HEK293 (cell line): ENCODE measurements at regions not wholly inside any gene's neighbourhood (a gene's known extent, or its start where the extent isn't known, plus 50 kb on each side); places are given as distances from the start of the nearest gene placed in this dataset.

Source experiments
- CTCF ChIA-PET: fragments of 350-600 bp; formaldehyde crosslinking; extraction: SDS; loops from one replicate; lab custom pipeline; 2021; ENCODE audit warnings: antibody characterized with exemption; lab: Yijun Ruan, JAX
- POLR2A ChIA-PET: fragments of 300-600 bp; formaldehyde crosslinking; extraction: SDS; loops from one replicate; lab custom pipeline; 2020; ENCODE audit warnings: antibody characterized with exemption, inconsistent platforms; lab: Yijun Ruan, JAX
- H3K27ac ChIP-seq: fragments of 200-500 bp; sonication (Bioruptor generic); 2 replicates; pipeline ENCODE4 v1.5.1; 2014; ENCODE audit warnings: low read depth, low read length, control low read depth, inconsistent platforms; ENCODE audit errors: extremely low read depth
- H3K36me3 ChIP-seq, 2 experiments: fragments of 200-500 bp in 1 of 2; sonication (Bioruptor generic) in 1 of 2; 1 replicate in 1 of 2; 2 replicates in 1 of 2; pipeline ENCODE4 v1.5.1; 2014 to 2017; ENCODE audit warnings: inconsistent platforms in 2 of 2, low read length in 2 of 2; ENCODE audit not compliant: control insufficient read depth in 2 of 2, insufficient read depth in 1 of 2
- H3K4me1 ChIP-seq: fragments of 200-500 bp; sonication (Bioruptor generic); 2 replicates; pipeline ENCODE4 v1.5.1; 2014; ENCODE audit warnings: mild to moderate bottlenecking, low read length, inconsistent platforms; ENCODE audit not compliant: control insufficient read depth, insufficient read depth
- H3K4me3 ChIP-seq: 2 replicates; pipeline ENCODE4 v1.5.1; 2011; ENCODE audit warnings: low read depth, mild to moderate bottlenecking, control low read depth, low read length, moderate library complexity
- H3K9me3 ChIP-seq: fragments of 200-500 bp; sonication (Bioruptor generic); 2 replicates; pipeline ENCODE4 v1.5.1; 2014; ENCODE audit warnings: low read depth, low read length, inconsistent platforms; ENCODE audit not compliant: control insufficient read depth, insufficient read depth
- MZF1 ChIP-seq: fragments of 450-650 bp; formaldehyde crosslinking; IDR thresholded peaks from 2 replicates; pipeline ENCODE4 v1.5.1; 2017; ENCODE audit warnings: missing biosample characterization, missing genetic modification characterization, borderline replicate concordance
- RBAK ChIP-seq: fragments of 450-650 bp; formaldehyde crosslinking; IDR thresholded peaks from 2 replicates; pipeline ENCODE4 v1.5.1; 2016; ENCODE audit warnings: missing biosample characterization, missing genetic modification characterization
- ZNF114 ChIP-seq: fragments of 450-650 bp; formaldehyde crosslinking; IDR thresholded peaks from 2 replicates; pipeline ENCODE4 v1.5.0; 2017; ENCODE audit warnings: missing biosample characterization, missing genetic modification characterization
- ZNF133 ChIP-seq: fragments of 450-650 bp; formaldehyde crosslinking; IDR thresholded peaks from 2 replicates; pipeline ENCODE4 v1.5.1; 2016; ENCODE audit warnings: missing biosample characterization, missing genetic modification characterization
- ZNF174 ChIP-seq: fragments of 450-650 bp; formaldehyde crosslinking; IDR thresholded peaks from 2 replicates; pipeline ENCODE4 v1.5.0; 2017; ENCODE audit warnings: missing biosample characterization, mild to moderate bottlenecking, missing genetic modification characterization
- ZNF211 ChIP-seq: fragments of 450-650 bp; formaldehyde crosslinking; IDR thresholded peaks from 2 replicates; pipeline ENCODE4 v1.5.1; 2016; ENCODE audit warnings: low read depth, missing biosample characterization, missing genetic modification characterization
- ZNF391 ChIP-seq: fragments of 450-650 bp; formaldehyde crosslinking; IDR thresholded peaks from 2 replicates; pipeline ENCODE4 v1.5.1; 2016; ENCODE audit warnings: low read depth, missing biosample characterization, missing genetic modification characterization, borderline replicate concordance
- ZNF529 ChIP-seq: fragments of 450-650 bp; formaldehyde crosslinking; IDR thresholded peaks from 2 replicates; pipeline ENCODE4 v1.5.1; 2017; ENCODE audit warnings: missing genetic modification characterization, missing biosample characterization; ENCODE audit not compliant: insufficient replicate concordance
- ZNF544 ChIP-seq: fragments of 450-650 bp; formaldehyde crosslinking; IDR thresholded peaks from 2 replicates; pipeline ENCODE4 v1.5.0; 2017; ENCODE audit warnings: missing biosample characterization, missing genetic modification characterization
- ZNF623 ChIP-seq: fragments of 450-650 bp; formaldehyde crosslinking; IDR thresholded peaks from 2 replicates; pipeline ENCODE4 v1.5.1; 2016; ENCODE audit warnings: missing biosample characterization, missing genetic modification characterization
- TF ChIP-seq, protein P1 (sequence below): IDR thresholded peaks from 2 replicates; pipeline ENCODE4 v1.6.1; 2011; ENCODE audit warnings: mild to moderate bottlenecking, low read depth, low read length, borderline replicate concordance
- TF ChIP-seq, protein P2 (sequence below): fragments of 450-650 bp; formaldehyde crosslinking; IDR thresholded peaks from 2 replicates; pipeline ENCODE4 v1.5.1; 2017; ENCODE audit warnings: missing biosample characterization, missing genetic modification characterization
- TF ChIP-seq, protein P3 (sequence below): fragments of 450-650 bp; formaldehyde crosslinking; IDR thresholded peaks from 2 replicates; pipeline ENCODE4 v1.5.1; 2016; ENCODE audit warnings: missing biosample characterization, missing genetic modification characterization, low read depth

DNA sequence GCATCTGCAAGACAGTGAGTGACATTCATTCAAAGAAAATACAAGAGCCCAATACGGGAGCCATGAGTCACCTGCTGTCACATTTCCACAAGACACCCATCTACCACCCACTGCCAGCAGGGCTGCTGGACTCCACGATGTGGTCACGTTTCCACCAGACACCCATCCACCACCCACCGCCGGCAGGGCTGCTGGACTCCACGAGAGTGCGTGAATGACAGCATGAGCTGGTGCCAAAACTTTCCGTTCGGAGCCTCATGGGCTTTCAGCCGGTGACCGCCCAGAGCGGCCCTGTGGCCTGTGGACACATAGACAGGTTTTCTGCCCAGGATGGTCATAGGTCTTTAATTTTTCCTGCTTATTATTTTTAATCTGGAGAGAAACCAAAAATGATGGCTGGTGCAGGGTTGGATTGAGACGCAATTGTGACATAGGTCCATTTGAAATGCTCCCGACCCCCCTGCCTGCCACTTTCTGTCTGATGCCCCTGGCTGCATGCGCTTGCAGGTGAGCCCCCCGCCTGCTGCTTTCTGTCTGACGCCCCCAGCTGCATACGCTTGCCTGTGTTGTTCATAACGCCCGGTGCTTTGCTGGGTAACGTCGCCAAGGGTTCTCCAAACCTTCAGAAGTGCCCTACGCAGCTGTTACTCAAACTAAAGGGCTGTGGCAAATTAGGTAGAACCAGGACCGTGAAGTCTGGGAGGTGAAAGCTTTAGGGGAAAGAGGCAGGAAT is 59.1 kb upstream of the SMOC2 start:
- CTCF ChIA-PET, result interaction anchor here (0.8 kb wide), 1 partner anchor 250 kb away, joined by 3 read pairs; no protein-coding TSS in a partner anchor
- Histone ChIP-seq H3K27ac (no peak overlapping the region), H3K4me1 (no peaks in the 10 kb centered on the region), H3K4me3 (no peak overlapping the region), H3K9me3 (no peaks in the 10 kb centered on the region), H3K36me3 (no peaks in the 10 kb centered on the region)
- TF ChIP-seq ZNF174 (tag by site-specific recombination), result no peak
- TF ChIP-seq ZNF211, result no peak
- POLR2A ChIA-PET, result no interaction called here

DNA sequence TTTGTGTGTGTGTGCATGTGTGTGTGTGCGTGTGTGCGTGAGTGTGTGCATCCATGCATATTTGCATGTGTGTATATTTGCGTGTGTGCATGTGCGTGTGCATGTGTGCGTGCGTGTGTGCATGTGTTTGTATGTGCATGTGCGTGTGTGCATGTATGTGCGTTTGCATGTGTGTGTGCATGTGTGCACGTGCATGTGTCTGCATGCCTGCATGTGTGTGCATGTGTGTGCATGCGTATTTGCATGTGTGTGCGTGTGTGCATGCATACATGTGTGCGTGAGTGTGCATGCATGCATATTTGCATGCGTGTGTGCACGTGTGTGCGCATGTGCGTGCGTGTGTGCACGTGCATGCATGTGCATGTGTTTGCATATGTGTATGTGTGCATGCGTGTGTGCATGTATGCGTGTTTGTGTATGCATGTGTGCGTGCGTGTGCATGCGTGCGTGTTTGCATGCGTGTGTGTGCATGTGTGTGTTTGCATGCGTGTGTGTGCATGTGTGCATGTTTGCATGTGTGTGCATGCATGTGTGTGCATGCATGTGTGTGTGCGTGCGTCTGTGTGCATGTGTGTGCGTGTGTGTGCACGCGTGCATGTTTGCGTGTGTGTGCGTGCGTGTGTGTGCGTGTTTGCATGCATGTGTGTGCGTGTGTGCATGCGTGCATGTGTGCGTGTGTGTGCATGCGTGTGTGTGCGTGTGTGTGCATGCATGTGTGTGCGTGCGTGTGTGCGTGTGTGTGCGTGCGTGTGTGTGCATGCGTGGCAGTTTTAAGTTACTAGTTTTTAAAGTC is 57.7 kb upstream of the SMOC2 start:
- TF ChIP-seq ZNF133 (tag by site-specific recombination) (no peak), ZNF114 (tag by site-specific recombination) (no peak), ZNF529 (tag by site-specific recombination) (no peak), MZF1 (tag by site-specific recombination) (no peak), ZNF391 (no peak)
- TF ChIP-seq, protein P1, sequence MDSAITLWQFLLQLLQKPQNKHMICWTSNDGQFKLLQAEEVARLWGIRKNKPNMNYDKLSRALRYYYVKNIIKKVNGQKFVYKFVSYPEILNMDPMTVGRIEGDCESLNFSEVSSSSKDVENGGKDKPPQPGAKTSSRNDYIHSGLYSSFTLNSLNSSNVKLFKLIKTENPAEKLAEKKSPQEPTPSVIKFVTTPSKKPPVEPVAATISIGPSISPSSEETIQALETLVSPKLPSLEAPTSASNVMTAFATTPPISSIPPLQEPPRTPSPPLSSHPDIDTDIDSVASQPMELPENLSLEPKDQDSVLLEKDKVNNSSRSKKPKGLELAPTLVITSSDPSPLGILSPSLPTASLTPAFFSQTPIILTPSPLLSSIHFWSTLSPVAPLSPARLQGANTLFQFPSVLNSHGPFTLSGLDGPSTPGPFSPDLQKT, result no peak
- TF ChIP-seq, protein P2, sequence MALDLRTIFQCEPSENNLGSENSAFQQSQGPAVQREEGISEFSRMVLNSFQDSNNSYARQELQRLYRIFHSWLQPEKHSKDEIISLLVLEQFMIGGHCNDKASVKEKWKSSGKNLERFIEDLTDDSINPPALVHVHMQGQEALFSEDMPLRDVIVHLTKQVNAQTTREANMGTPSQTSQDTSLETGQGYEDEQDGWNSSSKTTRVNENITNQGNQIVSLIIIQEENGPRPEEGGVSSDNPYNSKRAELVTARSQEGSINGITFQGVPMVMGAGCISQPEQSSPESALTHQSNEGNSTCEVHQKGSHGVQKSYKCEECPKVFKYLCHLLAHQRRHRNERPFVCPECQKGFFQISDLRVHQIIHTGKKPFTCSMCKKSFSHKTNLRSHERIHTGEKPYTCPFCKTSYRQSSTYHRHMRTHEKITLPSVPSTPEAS (tag by site-specific recombination), result peak; percentile 99
- TF ChIP-seq, protein P3, sequence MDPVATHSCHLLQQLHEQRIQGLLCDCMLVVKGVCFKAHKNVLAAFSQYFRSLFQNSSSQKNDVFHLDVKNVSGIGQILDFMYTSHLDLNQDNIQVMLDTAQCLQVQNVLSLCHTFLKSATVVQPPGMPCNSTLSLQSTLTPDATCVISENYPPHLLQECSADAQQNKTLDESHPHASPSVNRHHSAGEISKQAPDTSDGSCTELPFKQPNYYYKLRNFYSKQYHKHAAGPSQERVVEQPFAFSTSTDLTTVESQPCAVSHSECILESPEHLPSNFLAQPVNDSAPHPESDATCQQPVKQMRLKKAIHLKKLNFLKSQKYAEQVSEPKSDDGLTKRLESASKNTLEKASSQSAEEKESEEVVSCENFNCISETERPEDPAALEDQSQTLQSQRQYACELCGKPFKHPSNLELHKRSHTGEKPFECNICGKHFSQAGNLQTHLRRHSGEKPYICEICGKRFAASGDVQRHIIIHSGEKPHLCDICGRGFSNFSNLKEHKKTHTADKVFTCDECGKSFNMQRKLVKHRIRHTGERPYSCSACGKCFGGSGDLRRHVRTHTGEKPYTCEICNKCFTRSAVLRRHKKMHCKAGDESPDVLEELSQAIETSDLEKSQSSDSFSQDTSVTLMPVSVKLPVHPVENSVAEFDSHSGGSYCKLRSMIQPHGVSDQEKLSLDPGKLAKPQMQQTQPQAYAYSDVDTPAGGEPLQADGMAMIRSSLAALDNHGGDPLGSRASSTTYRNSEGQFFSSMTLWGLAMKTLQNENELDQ (tag by site-specific recombination), result no peak
- TF ChIP-seq, all 188 proteins: peak for 1
- Histone ChIP-seq H3K4me1 (no peaks in the 10 kb centered on the region), H3K9me3 (no peaks in the 10 kb centered on the region), H3K27ac (no peak overlapping the region), H3K4me3 (no peak overlapping the region), H3K36me3 (no peaks in the 10 kb centered on the region)
- POLR2A ChIA-PET, result no interaction called here
- CTCF ChIA-PET, result no interaction called here

DNA sequence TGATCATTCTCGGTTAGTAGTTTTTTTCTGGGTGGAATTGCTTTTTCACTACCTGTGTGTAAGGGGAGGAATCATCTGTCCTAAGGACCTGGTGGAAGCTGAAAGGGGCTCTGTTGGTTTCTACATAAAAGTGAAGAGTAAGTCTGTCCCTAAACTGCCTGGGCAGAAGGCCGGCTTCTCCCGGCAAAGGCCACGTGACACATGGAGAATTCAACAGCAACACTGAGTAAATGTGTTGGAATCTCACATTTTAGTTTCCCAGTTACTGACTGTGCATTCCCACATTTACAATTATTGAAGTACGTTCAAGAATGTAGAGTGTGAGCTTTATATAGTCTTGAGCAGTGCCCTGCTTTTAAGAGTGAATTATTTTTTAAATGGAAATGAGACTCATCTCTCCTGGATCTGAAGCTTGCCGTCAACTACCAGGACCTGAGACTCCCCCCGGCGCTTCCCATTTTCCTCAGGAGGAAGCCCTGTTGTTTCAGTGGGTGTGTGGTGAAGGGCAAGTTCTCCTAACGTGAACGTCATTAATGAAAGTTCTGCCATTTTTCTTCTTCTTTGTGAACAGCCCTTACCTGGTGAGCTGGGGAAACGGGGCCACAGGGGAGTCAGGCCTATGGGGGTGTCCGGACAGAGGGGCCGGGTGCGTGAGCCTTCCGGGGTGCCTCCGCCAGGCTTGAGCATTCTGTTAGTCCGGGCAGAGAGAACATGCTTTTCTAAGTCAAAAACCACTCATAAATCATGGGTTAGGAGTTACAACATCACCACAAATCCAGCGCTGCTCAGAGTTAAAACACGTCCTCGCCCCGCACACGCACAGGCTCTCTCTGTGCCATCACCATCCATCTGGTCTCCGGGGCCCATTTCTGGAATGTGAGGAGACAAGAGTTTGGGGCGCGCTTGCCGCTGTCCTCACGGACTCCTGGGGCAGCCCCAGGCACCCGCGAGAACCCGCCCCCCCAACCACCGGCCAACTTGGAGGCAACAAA is 56.6 kb upstream of the SMOC2 start:
- Histone ChIP-seq H3K9me3 (no peaks in the 10 kb centered on the region), H3K4me1 (no peaks in the 10 kb centered on the region), H3K27ac (no peak overlapping the region), H3K36me3 (no peaks in the 10 kb centered on the region), H3K4me3 (no peak overlapping the region)
- TF ChIP-seq ZNF133 (tag by site-specific recombination), result no peak
- TF ChIP-seq RBAK (tag by site-specific recombination), result no peak
- no peak for TF ChIP-seq ZNF623 (tag by site-specific recombination)
- no peak for TF ChIP-seq ZNF544 (tag by site-specific recombination)
- ChIA-PET POLR2A (interaction anchor here (0.8 kb wide), 1 partner anchor 13 kb away, joined by 3 read pairs; no protein-coding TSS in a partner anchor), CTCF (no interaction called here)
